ENCODE measurements at regions not wholly inside any gene's neighbourhood (a gene's known extent, or its start where the extent isn't known, plus 50 kb on each side); places are given as distances from the start of the nearest gene placed in this dataset.
"Not testable (repeated sequence)": the region's sequence is repeated elsewhere in the genome, so short reads cannot be mapped to it uniquely, and the experiment has no call there.

DNA sequence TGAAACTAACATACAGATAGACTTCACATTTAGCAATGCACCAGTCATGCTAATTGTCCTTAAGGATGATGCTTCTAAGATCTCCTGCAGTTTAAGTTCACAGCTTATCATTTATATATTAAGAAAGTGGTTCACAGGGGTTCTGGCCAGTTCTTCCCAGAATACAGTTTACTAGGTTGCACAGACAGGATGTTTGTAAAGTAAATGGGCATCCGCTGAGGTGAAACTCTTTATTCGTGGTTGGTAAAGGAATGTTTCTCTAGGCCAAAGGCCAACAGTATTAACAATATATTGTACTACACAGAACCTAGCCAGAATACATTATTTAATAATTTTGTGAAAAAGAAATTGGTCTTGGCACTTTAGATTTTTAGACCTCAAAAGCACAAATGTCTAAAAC is 1427.3 kb downstream of the CDH8 start:
- TF ChIP-seq, protein P1, sequence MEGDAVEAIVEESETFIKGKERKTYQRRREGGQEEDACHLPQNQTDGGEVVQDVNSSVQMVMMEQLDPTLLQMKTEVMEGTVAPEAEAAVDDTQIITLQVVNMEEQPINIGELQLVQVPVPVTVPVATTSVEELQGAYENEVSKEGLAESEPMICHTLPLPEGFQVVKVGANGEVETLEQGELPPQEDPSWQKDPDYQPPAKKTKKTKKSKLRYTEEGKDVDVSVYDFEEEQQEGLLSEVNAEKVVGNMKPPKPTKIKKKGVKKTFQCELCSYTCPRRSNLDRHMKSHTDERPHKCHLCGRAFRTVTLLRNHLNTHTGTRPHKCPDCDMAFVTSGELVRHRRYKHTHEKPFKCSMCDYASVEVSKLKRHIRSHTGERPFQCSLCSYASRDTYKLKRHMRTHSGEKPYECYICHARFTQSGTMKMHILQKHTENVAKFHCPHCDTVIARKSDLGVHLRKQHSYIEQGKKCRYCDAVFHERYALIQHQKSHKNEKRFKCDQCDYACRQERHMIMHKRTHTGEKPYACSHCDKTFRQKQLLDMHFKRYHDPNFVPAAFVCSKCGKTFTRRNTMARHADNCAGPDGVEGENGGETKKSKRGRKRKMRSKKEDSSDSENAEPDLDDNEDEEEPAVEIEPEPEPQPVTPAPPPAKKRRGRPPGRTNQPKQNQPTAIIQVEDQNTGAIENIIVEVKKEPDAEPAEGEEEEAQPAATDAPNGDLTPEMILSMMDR (IDR thresholded peaks at IDR 0.05; ENCODE audit: low read depth, low read length) = no peak
- H3K27me3 ChIP-seq (ENCODE audit: insufficient read depth, low read depth, severe bottlenecking) = peaks cover 6% of the 10 kb centered on the region
- no peak overlapping the region for H3K27ac ChIP-seq
- no peaks in the 10 kb centered on the region for H3K9me3 ChIP-seq (ENCODE audit: severe bottlenecking)
- no peak for DNase-seq
- H3K36me3 ChIP-seq = no peaks in the 10 kb centered on the region
- H3K4me3 ChIP-seq (ENCODE audit: low read depth, low read length) = no peak overlapping the region

DNA sequence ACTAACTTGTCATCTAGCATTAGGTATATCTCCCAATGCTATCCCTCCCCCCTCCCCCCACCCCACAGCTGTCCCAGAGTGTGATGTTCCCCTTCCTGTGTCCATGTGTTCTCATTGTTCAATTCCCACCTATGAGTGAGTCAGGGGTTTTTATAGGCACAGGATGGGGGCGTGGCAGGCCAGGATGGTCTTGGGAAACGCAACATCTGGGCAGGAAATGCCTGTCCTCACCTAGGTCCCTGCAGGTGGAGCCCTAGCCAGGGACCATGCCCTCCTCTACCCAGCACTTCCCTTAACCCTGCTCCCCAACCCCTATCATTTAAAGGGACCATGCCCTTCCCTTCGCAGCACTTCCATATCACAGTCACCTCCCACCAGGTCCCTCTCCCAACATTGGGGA is 1430.6 kb downstream of the CDH8 start:
- not testable (repeated sequence) for H3K36me3 ChIP-seq; DNase-seq; H3K27me3 ChIP-seq (ENCODE audit: insufficient read depth, low read depth, severe bottlenecking); H3K9me3 ChIP-seq (ENCODE audit: severe bottlenecking); H3K4me3 ChIP-seq (ENCODE audit: low read depth, low read length); H3K27ac ChIP-seq

DNA sequence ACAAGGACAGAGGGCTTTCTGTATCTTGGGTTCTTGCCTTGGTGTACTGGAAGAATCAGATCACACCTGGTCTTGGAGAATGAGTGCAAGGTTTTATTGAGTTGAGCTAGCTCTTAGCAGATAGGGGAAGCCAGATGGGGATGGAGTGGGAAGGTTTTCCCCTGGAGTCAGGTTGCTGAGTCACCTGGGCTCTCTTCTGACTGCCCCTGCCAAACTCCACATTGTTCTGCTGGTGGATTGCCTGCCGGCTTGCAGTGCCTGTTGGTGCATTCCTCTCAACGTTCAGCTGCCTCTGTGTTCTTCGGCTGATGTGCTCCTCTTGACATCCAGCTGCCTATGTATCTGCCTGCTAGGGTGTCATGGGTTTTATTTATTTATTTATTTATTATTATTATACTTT is 1431.1 kb downstream of the CDH8 start:
- H3K27ac ChIP-seq = no peak overlapping the region
- peaks cover 3% of the 10 kb centered on the region for H3K27me3 ChIP-seq (ENCODE audit: insufficient read depth, low read depth, severe bottlenecking)
- TF ChIP-seq, protein P1 (IDR thresholded peaks at IDR 0.05; ENCODE audit: low read depth, low read length) = no peak
- H3K4me3 ChIP-seq (ENCODE audit: low read depth, low read length) = no peak overlapping the region
- no peaks in the 10 kb centered on the region for H3K36me3 ChIP-seq
- no peaks in the 10 kb centered on the region for H3K9me3 ChIP-seq (ENCODE audit: severe bottlenecking)
- no peak for DNase-seq

DNA sequence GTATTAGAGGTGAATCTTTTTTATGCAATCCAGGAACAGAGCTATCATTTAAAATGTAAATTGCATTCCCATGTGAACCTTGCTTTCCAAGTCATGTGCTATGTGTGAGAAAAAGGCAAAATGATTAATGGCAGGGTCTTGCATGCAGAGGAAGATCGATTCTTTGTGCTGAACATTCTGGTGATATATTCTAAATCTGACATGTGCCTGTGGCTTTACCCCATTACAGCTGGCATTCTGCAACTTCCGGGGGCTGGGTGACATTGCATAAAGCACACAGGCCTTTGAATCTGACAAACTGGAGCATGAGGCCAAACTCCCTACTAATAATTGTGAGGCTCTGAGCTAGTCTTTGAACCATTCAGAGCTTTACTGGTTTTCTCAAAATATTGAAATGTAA is 1449.7 kb downstream of the CDH8 start:
- Histone ChIP-seq H3K27me3 (ENCODE audit: insufficient read depth, low read depth, severe bottlenecking) (peaks cover 6% of the 10 kb centered on the region), H3K27ac (no peak overlapping the region), H3K4me3 (ENCODE audit: low read depth, low read length) (no peak overlapping the region), H3K36me3 (no peaks in the 10 kb centered on the region), H3K9me3 (ENCODE audit: severe bottlenecking) (no peaks in the 10 kb centered on the region)
- no peak for DNase-seq
- TF ChIP-seq, protein P1 (IDR thresholded peaks at IDR 0.05; ENCODE audit: low read depth, low read length) = no peak

DNA sequence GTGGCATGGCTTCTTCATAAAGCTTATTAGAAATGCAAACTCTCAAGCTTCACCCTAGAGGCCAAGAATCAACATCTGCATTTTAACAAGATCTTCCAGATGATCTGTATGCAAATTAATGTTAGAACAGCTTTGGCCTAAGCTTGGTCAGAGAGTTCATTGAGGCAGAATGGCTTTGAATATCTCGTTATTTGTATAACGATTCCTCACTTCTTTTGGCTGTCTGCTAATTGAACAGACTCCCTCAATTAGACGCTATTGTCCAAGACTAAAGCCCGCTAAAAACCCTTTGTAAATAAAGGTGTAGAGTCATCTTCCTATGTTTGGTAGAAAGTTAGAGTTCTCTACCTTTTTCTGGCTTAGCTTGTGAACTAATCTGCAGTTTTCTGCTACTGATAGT is 1453.7 kb downstream of the CDH8 start:
- Histone ChIP-seq H3K36me3 (no peaks in the 10 kb centered on the region), H3K27ac (no peak overlapping the region), H3K27me3 (ENCODE audit: insufficient read depth, low read depth, severe bottlenecking) (no peaks in the 10 kb centered on the region), H3K9me3 (ENCODE audit: severe bottlenecking) (no peaks in the 10 kb centered on the region), H3K4me3 (ENCODE audit: low read depth, low read length) (no peak overlapping the region)
- DNase-seq = no peak
- TF ChIP-seq, protein P1 (IDR thresholded peaks at IDR 0.05; ENCODE audit: low read depth, low read length) = no peak

DNA sequence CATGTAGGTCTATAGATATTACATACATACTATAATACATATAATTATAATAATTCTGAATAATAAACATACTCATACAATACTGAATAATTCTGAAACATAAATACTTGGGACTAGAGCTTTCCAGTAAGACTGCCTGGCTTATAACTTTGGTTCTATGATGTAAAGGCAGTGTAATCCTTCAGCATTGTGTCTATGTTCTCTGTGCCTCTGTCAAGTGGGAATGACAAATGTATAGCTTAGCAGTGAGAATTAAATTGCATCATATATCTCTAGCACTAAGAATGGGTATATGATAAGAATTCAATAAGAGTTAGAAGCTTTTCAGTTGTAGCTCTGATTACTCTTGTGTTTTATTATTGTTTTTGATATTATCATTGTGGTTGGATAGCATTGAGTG is 1469.3 kb downstream of the CDH8 start:
- TF ChIP-seq, protein P1 (IDR thresholded peaks at IDR 0.05; ENCODE audit: low read depth, low read length) = no peak
- no peaks in the 10 kb centered on the region for H3K27me3 ChIP-seq (ENCODE audit: insufficient read depth, low read depth, severe bottlenecking)
- H3K9me3 ChIP-seq (ENCODE audit: severe bottlenecking) = no peaks in the 10 kb centered on the region
- no peaks in the 10 kb centered on the region for H3K36me3 ChIP-seq
- no peak for DNase-seq
- H3K4me3 ChIP-seq (ENCODE audit: low read depth, low read length) = no peak overlapping the region
- no peak overlapping the region for H3K27ac ChIP-seq

Measured in WERI-Rb-1 (cell line).